ENCODE measurements at regions not wholly inside any gene's neighbourhood (a gene's known extent, or its start where the extent isn't known, plus 50 kb on each side); places are given as distances from the start of the nearest gene placed in this dataset.

GRCh38 chr16:63617047-63617989 is 1504.5 kb downstream of the CDH11 start:
- ATAC-seq: no peak
- WGBS (ENCODE audit: insufficient coverage, insufficient replicate concordance, low lambda C conversion rate, missing lambda C conversion rate): 68% methylated on average over 33 of the region's 55 CpGs
- Histone ChIP-seq H3K4me2 (ENCODE audit: control insufficient read depth, insufficient read depth) (no peak overlapping the region), H3K79me2 (ENCODE audit: control insufficient read depth, insufficient read depth, low read length) (no peaks in the 10 kb centered on the region), H3K27me3 (replicated peaks in 1 of 2; ENCODE audit: control insufficient read depth in 2 of 2, insufficient read depth in 2 of 2, low read length in 1 of 2) (no peaks in the 10 kb centered on the region), H3K4me1 (ENCODE audit: control insufficient read depth, insufficient read depth, low read length) (no peaks in the 10 kb centered on the region), H3K9ac (ENCODE audit: control insufficient read depth, insufficient read depth, low read length) (no peak overlapping the region), H4K20me1 (ENCODE audit: control insufficient read depth, insufficient read depth) (no peaks in the 10 kb centered on the region), H3K36me3 (ENCODE audit: control insufficient read depth in 2 of 2, insufficient read depth in 2 of 2, low read length in 1 of 2) (no peaks in the 10 kb centered on the region), H3K27ac (ENCODE audit: control insufficient read depth, insufficient read depth) (no peak overlapping the region), H3K4me3 (no peak overlapping the region), H3K9me3 (replicated peaks; ENCODE audit: control insufficient read depth, insufficient read depth, low read length) (no peaks in the 10 kb centered on the region; the same call in 2 of the 3 replicates), H2AFZ (ENCODE audit: control insufficient read depth, low read depth, low read length) (no peak overlapping the region)
- SMC1A ChIA-PET (ENCODE audit: uncharacterized antibody, unreplicated experiment): no interaction called here
- intact Hi-C loops (cut with micrococcal nuclease; ENCODE audit: unreplicated experiment) (no loop called here), in situ Hi-C loops (cut with MboI) (no loop called here)
- no peak for TF ChIP-seq TCF12 (IDR thresholded peaks at IDR 0.05; ENCODE audit: low read depth, low read length)
- TF ChIP-seq, protein P1, sequence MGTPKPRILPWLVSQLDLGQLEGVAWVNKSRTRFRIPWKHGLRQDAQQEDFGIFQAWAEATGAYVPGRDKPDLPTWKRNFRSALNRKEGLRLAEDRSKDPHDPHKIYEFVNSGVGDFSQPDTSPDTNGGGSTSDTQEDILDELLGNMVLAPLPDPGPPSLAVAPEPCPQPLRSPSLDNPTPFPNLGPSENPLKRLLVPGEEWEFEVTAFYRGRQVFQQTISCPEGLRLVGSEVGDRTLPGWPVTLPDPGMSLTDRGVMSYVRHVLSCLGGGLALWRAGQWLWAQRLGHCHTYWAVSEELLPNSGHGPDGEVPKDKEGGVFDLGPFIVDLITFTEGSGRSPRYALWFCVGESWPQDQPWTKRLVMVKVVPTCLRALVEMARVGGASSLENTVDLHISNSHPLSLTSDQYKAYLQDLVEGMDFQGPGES (IDR thresholded peaks at IDR 0.05): no peak
- no peak for TF ChIP-seq ZBED1 (IDR thresholded peaks at IDR 0.05; ENCODE audit: borderline replicate concordance)
- TF ChIP-seq MYB (IDR thresholded peaks at IDR 0.05; ENCODE audit: borderline replicate concordance, low read depth, low read length): no peak
- no peak for TF ChIP-seq YBX1 (IDR thresholded peaks at IDR 0.05)
- TF ChIP-seq ZBTB11 (CRISPR knock-in tag; IDR thresholded peaks at IDR 0.05): no peak
- TF ChIP-seq USF2 (IDR thresholded peaks at IDR 0.05; ENCODE audit: borderline replicate concordance, low read depth, low read length): no peak
- TF ChIP-seq CREM (IDR thresholded peaks at IDR 0.05; ENCODE audit: low read depth): no peak
- no peak for TF ChIP-seq CHD4 (IDR thresholded peaks at IDR 0.05)
- TF ChIP-seq ATF2 (IDR thresholded peaks at IDR 0.05; ENCODE audit: low read length): no peak
- no peak for TF ChIP-seq FOS (IDR thresholded peaks at IDR 0.05; ENCODE audit: borderline replicate concordance, extremely low read depth, insufficient read length)
- no peak for TF ChIP-seq HCFC1 (IDR thresholded peaks at IDR 0.05; ENCODE audit: low read length)
- TF ChIP-seq ZNF217 (IDR thresholded peaks at IDR 0.05): no peak
- POLR2A ChIA-PET: no interaction called here
- RAD21 ChIA-PET (ENCODE audit: unreplicated experiment): no interaction called here
- DNase-seq (ENCODE audit: low read depth, low spot score): no peak
- no TSS peak for BruUV-seq (replicated peaks)
- CTCF ChIA-PET: no interaction called here
- FAIRE-seq: no peak
